ENCODE measurements at regions not wholly inside any gene's neighbourhood (a gene's known extent, or its start where the extent isn't known, plus 50 kb on each side); places are given as distances from the start of the nearest gene placed in this dataset.

DNA sequence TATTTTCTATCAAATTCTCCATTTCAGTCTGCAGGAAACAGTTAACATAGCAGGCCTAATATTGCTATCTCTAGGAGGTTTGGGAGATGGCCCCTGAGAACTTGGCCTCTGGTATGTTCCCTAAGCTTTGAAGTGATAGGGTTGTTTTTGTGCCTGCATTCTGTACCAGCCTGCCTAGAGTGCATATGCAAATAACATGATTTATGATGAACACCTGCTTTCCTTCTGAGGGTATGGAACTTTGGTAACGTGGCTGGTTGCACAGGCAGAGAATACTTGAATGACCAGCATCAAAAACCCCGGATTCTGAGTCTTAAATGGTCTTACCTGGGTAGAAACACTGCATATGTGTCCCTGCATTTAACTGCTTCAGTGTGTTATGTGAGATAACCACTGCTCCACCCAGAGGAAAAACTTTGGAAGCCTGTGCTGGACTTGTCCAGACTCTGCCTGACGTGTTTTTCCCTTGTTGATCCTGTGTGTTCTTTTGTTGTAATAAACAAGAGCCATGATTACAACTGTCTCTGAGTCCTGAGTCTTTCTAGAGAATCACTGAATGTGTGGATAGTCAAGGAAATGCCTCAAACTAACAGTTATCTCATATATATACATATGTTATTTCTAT is 111.3 kb upstream of the ABCA1 start:
- Histone ChIP-seq H3K27me3 (replicated peaks in 1 of 7) (no peaks in the 10 kb centered on the region), H3K9me3 (peaks cover 0 to 17% (median 0%) of the 10 kb centered on the region in 8 donors)
- intact Hi-C loops (cut with DNase I; ENCODE audit: low total_unique reads), result no loop called here

DNA sequence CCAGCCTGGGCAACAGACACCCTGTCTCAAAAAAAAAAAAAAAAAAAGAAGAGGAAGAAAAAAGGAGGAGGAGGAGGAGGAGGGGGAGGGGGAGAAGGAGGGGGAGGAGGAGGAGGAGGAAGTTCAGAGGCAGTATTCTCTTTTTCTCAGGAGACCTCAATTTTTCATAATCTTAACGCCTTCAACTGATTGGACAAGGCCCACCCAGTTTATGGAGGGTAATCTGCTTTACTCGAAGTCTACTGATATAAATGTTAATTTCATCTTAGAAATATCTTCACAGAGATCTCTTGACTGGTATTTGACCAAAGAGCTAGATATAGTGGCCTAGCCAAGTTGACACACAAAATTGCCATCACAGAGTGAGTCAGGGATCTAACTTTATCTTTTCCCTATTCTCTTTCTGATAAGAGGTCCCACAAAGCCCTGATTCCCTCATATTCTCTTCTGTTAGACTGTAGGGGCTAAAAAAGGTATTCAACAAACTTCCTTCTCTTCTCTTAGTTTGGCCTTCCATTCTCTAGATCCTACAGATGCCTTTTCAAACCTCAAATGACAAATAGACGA is 115.5 kb upstream of the ABCA1 start:
- TF ChIP-seq, protein P1, sequence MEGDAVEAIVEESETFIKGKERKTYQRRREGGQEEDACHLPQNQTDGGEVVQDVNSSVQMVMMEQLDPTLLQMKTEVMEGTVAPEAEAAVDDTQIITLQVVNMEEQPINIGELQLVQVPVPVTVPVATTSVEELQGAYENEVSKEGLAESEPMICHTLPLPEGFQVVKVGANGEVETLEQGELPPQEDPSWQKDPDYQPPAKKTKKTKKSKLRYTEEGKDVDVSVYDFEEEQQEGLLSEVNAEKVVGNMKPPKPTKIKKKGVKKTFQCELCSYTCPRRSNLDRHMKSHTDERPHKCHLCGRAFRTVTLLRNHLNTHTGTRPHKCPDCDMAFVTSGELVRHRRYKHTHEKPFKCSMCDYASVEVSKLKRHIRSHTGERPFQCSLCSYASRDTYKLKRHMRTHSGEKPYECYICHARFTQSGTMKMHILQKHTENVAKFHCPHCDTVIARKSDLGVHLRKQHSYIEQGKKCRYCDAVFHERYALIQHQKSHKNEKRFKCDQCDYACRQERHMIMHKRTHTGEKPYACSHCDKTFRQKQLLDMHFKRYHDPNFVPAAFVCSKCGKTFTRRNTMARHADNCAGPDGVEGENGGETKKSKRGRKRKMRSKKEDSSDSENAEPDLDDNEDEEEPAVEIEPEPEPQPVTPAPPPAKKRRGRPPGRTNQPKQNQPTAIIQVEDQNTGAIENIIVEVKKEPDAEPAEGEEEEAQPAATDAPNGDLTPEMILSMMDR (IDR thresholded peaks at IDR 0.05 in 8 of 11, conservative IDR thresholded peaks at IDR 0.05 in 3 of 11), result no peak
- TF ChIP-seq POLR2AphosphoS5 (IDR thresholded peaks at IDR 0.05), result no peak
- TF ChIP-seq POLR2A (IDR thresholded peaks at IDR 0.05), result no peak
- H3K27me3 ChIP-seq (replicated peaks in 1 of 7), result no peaks in the 10 kb centered on the region
- DNase-seq, result no peak
- 64 to 88% (median 76%) methylated on average over 3 of the region's 3 CpGs for WGBS, 5 donors
- H3K4me1 ChIP-seq, result peaks cover 0 to 17% (median 2%) of the 10 kb centered on the region in 6 donors
- intact Hi-C loops (cut with DNase I; ENCODE audit: low total_unique reads), result no loop called here
- peak overlapping the region in 1 of 8 donors; percentile 53 for H3K27ac ChIP-seq
- no peak overlapping the region for H3K4me3 ChIP-seq
- H3K9me3 ChIP-seq, result peaks cover 0 to 5% (median 0%) of the 10 kb centered on the region in 8 donors
- H3K36me3 ChIP-seq, result no peaks in the 10 kb centered on the region

More for the DNA sequence above, 111.3 kb upstream of the ABCA1 start:
- Histone ChIP-seq H3K27ac (no peak overlapping the region), H3K36me3 (no peaks in the 10 kb centered on the region), H3K4me1 (peaks cover 0 to 17% (median 2%) of the 10 kb centered on the region in 6 donors), H3K4me3 (no peak overlapping the region)
- DNase-seq, result no peak
- TF ChIP-seq POLR2A (IDR thresholded peaks at IDR 0.05) (no peak), POLR2AphosphoS5 (IDR thresholded peaks at IDR 0.05) (no peak)
- TF ChIP-seq, protein P1 (IDR thresholded peaks at IDR 0.05 in 8 of 11, conservative IDR thresholded peaks at IDR 0.05 in 3 of 11), result no peak
- 72 to 84% (median 83%) methylated on average over 3 of the region's 3 CpGs for WGBS, 5 donors

GRCh38 chr9:105044518-105044917 is 116.6 kb upstream of the ABCA1 start:
- 64 to 80% (median 73%) methylated on average over 2 of the region's 2 CpGs for WGBS, 5 donors
- intact Hi-C loops (cut with DNase I; ENCODE audit: low total_unique reads), result no loop called here
- Histone ChIP-seq H3K4me3 (no peak overlapping the region), H3K27ac (no peak overlapping the region), H3K27me3 (replicated peaks in 1 of 7) (no peaks in the 10 kb centered on the region), H3K36me3 (no peaks in the 10 kb centered on the region), H3K4me1 (peaks cover 0 to 17% (median 2%) of the 10 kb centered on the region in 6 donors), H3K9me3 (peaks cover 0 to 5% (median 0%) of the 10 kb centered on the region in 8 donors)
- DNase-seq, result no peak
- TF ChIP-seq, protein P1 (IDR thresholded peaks at IDR 0.05 in 8 of 11, conservative IDR thresholded peaks at IDR 0.05 in 3 of 11), result no peak
- TF ChIP-seq POLR2AphosphoS5 (IDR thresholded peaks at IDR 0.05) (no peak), POLR2A (IDR thresholded peaks at IDR 0.05) (no peak)

DNA sequence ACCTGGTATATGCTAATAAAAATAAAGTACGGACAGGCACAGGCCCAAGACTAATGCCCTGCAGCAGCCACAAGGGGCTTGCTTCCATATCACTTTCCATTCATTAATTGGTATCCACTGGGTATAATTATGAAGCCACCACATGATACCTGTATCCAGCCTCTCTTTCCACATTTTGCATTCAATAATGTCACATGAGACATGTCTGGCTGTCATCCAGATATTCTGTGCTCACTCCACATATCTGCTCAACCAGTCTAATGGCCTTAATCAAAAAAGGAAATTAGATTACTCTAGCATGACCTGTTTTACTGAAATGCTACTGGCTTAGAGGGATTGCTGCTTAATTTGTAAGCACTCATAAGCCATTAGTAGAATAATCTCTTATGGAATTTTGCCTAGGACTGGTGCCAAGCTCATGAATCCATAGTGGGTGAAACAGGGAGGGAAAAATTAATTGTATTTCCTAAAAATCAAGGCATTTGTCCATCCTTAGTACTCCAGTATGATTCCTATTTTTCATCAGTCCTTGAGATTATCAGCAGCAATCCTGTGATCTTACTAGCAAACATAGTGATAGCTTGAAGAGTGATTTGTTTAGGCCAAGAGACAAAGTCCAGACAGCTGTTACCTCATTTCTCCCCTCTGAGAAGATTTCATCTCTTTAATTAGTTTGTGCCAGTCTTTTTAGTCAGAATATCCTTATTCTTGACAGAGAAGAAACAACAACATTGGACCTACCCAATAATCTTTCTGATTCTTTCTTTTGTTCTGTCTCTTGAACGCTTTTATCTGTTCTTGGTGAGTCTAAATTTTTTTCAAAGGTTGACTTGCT is 119.2 kb upstream of the ABCA1 start:
- intact Hi-C loops (cut with DNase I; ENCODE audit: low total_unique reads), result no loop called here
- 89 to 98% (median 95%) methylated on average over 2 of the region's 2 CpGs for WGBS, 5 donors
- Histone ChIP-seq H3K4me3 (no peak overlapping the region), H3K27ac (no peak overlapping the region), H3K9me3 (no peaks in the 10 kb centered on the region), H3K27me3 (replicated peaks in 1 of 7) (no peaks in the 10 kb centered on the region), H3K4me1 (peaks cover 0 to 15% (median 5%) of the 10 kb centered on the region in 6 donors), H3K36me3 (no peaks in the 10 kb centered on the region)
- no peak for DNase-seq
- TF ChIP-seq, protein P1 (IDR thresholded peaks at IDR 0.05 in 8 of 11, conservative IDR thresholded peaks at IDR 0.05 in 3 of 11), result no peak
- TF ChIP-seq POLR2AphosphoS5 (IDR thresholded peaks at IDR 0.05) (no peak), POLR2A (IDR thresholded peaks at IDR 0.05) (no peak)
